ENCODE measurements at regions not wholly inside any gene's neighbourhood (a gene's known extent, or its start where the extent isn't known, plus 50 kb on each side); places are given as distances from the start of the nearest gene placed in this dataset.
"Not testable (repeated sequence)": the region's sequence is repeated elsewhere in the genome, so short reads cannot be mapped to it uniquely, and the experiment has no call there.

DNA sequence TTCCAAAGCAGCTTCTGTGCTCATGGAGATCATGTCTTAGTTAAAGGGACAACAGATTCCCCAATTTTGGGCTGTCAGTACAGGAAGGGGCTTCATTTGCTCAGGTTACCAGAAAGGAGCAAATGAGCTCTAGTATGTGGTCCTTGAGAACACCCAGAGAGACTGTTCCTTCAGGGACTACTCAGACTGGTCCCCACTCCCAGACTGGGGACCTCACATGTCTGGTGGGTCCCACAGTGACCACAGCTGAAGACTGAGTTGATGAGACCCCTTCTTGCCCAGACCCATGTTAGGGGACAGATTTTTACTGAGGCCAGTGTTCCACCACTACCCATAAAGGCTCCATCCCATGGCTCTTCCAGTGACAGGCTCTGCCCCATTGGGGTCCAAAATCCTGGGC, 1695.2 kb downstream of the TP53TG3F start:
- no peaks in the 10 kb centered on the region for H3K27me3 ChIP-seq (ENCODE audit: control insufficient read depth, insufficient read depth, low read length)
- DNase-seq (ENCODE audit: low read depth) (no peak), FAIRE-seq (no peak)
- H3K36me3 ChIP-seq (ENCODE audit: control insufficient read depth, insufficient read depth, low read length) = no peaks in the 10 kb centered on the region
- H3K4me3 ChIP-seq (ENCODE audit: low read depth, low read length) = no peak overlapping the region
- TF ChIP-seq CTCF (IDR thresholded peaks at IDR 0.05; ENCODE audit: insufficient read depth, low read length, severe bottlenecking) = no peak

DNA sequence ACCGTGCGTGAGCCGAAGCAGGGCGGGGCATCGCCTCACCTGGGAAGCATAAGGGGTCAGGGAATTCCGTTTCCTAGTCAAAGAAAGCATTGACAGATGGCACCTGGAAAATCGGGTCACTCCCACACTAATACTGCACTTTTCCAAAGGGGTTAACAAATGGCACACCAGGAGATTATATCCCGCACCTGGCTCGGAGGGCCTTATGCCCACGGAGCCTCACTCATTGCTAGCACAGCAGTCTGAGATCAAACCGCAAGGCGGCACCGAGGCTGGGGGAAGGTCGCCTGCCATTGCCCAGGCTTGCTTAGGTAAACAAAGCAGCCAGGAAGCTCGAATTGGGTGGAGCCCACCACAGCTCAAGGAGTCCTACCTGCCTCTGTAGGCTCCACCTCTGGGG, 1698.1 kb downstream of the TP53TG3F start:
- not testable (repeated sequence) for H3K36me3 ChIP-seq (ENCODE audit: control insufficient read depth, insufficient read depth, low read length); DNase-seq (ENCODE audit: low read depth); H3K27me3 ChIP-seq (ENCODE audit: control insufficient read depth, insufficient read depth, low read length); H3K4me3 ChIP-seq (ENCODE audit: low read depth, low read length); FAIRE-seq

DNA sequence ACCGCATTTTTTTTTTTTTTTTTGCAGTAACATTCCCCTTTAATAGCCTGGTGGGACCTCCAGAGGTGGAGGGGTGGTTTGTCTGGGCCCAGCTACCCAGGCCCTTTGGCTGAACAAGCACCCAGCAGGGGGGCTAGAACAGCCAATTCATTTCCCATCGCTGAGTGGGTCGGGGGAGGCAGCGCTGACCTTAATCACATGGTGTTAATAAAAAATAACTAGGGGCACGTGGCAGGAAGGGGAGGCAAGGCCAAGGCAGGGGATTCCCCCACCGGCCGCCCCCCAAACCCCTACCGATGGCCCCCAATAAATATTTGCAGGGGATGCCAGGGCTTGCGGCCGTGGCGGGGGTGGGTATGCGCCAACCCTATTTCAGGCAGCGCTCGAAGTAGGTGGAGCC, 1709.9 kb downstream of the TP53TG3F start:
- not testable (repeated sequence) for H3K36me3 ChIP-seq (ENCODE audit: control insufficient read depth, insufficient read depth, low read length); FAIRE-seq; H3K27me3 ChIP-seq (ENCODE audit: control insufficient read depth, insufficient read depth, low read length); H3K4me3 ChIP-seq (ENCODE audit: low read depth, low read length); DNase-seq (ENCODE audit: low read depth)

- not testable (repeated sequence) for H3K36me3 ChIP-seq (ENCODE audit: control insufficient read depth, insufficient read depth, low read length); DNase-seq (ENCODE audit: low read depth); H3K4me3 ChIP-seq (ENCODE audit: low read depth, low read length); FAIRE-seq; H3K27me3 ChIP-seq (ENCODE audit: control insufficient read depth, insufficient read depth, low read length)
Measured at GRCh38 chr16:35170061-35170460, 1710.6 kb downstream of the TP53TG3F start.

GRCh38 chr16:35170610-35171009, 1711.2 kb downstream of the TP53TG3F start:
- DNase-seq (ENCODE audit: low read depth) = no peak
- Histone ChIP-seq H3K27me3 (ENCODE audit: control insufficient read depth, insufficient read depth, low read length) (no peaks in the 10 kb centered on the region), H3K4me3 (ENCODE audit: low read depth, low read length) (no peak overlapping the region), H3K36me3 (ENCODE audit: control insufficient read depth, insufficient read depth, low read length) (no peaks in the 10 kb centered on the region)
- no peak for FAIRE-seq
- no peak for TF ChIP-seq CTCF (IDR thresholded peaks at IDR 0.05; ENCODE audit: insufficient read depth, low read length, severe bottlenecking)

DNA sequence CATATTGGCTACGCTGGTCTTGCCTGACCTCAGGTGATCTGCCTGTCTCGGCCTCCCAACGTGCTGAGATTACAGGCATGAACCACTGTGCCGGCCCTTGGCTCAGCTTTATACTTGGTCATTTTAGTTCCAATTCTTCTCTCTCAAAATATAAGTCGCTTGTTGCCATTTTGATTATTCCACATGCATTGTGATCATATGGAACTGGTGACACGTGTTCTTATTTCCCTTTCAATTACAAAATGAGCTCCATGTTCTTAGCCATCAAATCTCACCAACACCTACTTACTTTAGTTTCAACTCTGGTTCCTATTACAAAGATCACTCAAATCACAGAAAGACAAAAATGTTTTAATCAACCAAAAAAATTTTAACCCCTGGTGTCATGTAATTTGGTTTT, 1711.7 kb downstream of the TP53TG3F start:
- TF ChIP-seq CTCF (IDR thresholded peaks at IDR 0.05; ENCODE audit: insufficient read depth, low read length, severe bottlenecking) = no peak
- no peaks in the 10 kb centered on the region for H3K27me3 ChIP-seq (ENCODE audit: control insufficient read depth, insufficient read depth, low read length)
- FAIRE-seq (no peak), DNase-seq (ENCODE audit: low read depth) (no peak)
- H3K4me3 ChIP-seq (ENCODE audit: low read depth, low read length) = no peak overlapping the region
- H3K36me3 ChIP-seq (ENCODE audit: control insufficient read depth, insufficient read depth, low read length) = no peaks in the 10 kb centered on the region

- no peaks in the 10 kb centered on the region for H3K27me3 ChIP-seq (ENCODE audit: control insufficient read depth, insufficient read depth, low read length)
- no peaks in the 10 kb centered on the region for H3K36me3 ChIP-seq (ENCODE audit: control insufficient read depth, insufficient read depth, low read length)
- no peak for FAIRE-seq
- TF ChIP-seq CTCF (IDR thresholded peaks at IDR 0.05; ENCODE audit: insufficient read depth, low read length, severe bottlenecking) = no peak
- no peak for DNase-seq (ENCODE audit: low read depth)
- H3K4me3 ChIP-seq (ENCODE audit: low read depth, low read length) = no peak overlapping the region
Measured at GRCh38 chr16:35173295-35173694, 1713.9 kb downstream of the TP53TG3F start.
